Coronary artery (tissue), 2 donors: ENCODE measurements at regions not wholly inside any gene's neighbourhood (a gene's known extent, or its start where the extent isn't known, plus 50 kb on each side); places are given as distances from the start of the nearest gene placed in this dataset.

Source experiments
- DNase-seq: peaks from one replicate; pipeline ENCODE4 v3.0.0-alpha.2; 2017; ENCODE audit warnings: low spot score
- H3K27ac ChIP-seq, 2 donors: fragments of 200-600 bp; sonication (generic); one replicate each; pipeline ENCODE4 v1.5.1; 2016 to 2019
- H3K4me3 ChIP-seq: fragments of 200-600 bp; sonication (generic); 2 replicates; pipeline ENCODE4 v1.5.1; 2016; ENCODE audit warnings: mild to moderate bottlenecking, moderate library complexity
- CTCF ChIP-seq: fragments of 200-600 bp; sonication (generic); IDR thresholded peaks from one replicate; pipeline ENCODE4 v1.5.1; 2019; ENCODE audit warnings: antibody characterized with exemption

- Histone ChIP-seq H3K27ac (peak overlapping the region; percentile 84 to 91), H3K4me3 (peak overlapping the region; percentile 63)
- no peak for DNase-seq
- no peak for TF ChIP-seq CTCF
These were observed 160.2 kb upstream of the TBL1XR1 start for GRCh38 chr3:177357352-177358090.

GRCh38 chr3:177358091-177358976, 161.1 kb upstream of the TBL1XR1 start:
- Histone ChIP-seq H3K4me3 (peak overlapping the region; percentile 63), H3K27ac (peak overlapping the region; percentile 84 to 91)
- DNase-seq: peak; percentile 88
- no peak for TF ChIP-seq CTCF

- Histone ChIP-seq H3K27ac (peak overlapping the region; percentile 84 to 91), H3K4me3 (peak overlapping the region; percentile 63)
- no peak for TF ChIP-seq CTCF
- DNase-seq: peak; percentile 83
These were observed 161.8 kb upstream of the TBL1XR1 start for GRCh38 chr3:177358977-177359592.

- no peak for TF ChIP-seq CTCF
- Histone ChIP-seq H3K27ac (peak overlapping the region; percentile 84 to 91), H3K4me3 (peak overlapping the region; percentile 63)
- peak; percentile 96 for DNase-seq
These were observed 162.5 kb upstream of the TBL1XR1 start for GRCh38 chr3:177359593-177360357.

GRCh38 chr3:177361081-177361938, 164.0 kb upstream of the TBL1XR1 start:
- no peak for TF ChIP-seq CTCF
- Histone ChIP-seq H3K27ac (peak overlapping the region; percentile 84 to 91), H3K4me3 (no peak overlapping the region)
- DNase-seq: no peak

- Histone ChIP-seq H3K4me3 (no peak overlapping the region), H3K27ac (peak overlapping the region in 1 of 2 donors; percentile 26)
- no peak for DNase-seq
- no peak for TF ChIP-seq CTCF
These were observed 165.3 kb upstream of the TBL1XR1 start for GRCh38 chr3:177362626-177363025.
